Panc1 (cell line): ENCODE measurements at regions not wholly inside any gene's neighbourhood (a gene's known extent, or its start where the extent isn't known, plus 50 kb on each side); places are given as distances from the start of the nearest gene placed in this dataset.

Experiments used
- CTCF ChIP-seq: fragments of 450-650 bp; IDR thresholded peaks from 2 replicates; pipeline ENCODE4 v1.5.1; 2017; ENCODE audit warnings: mild to moderate bottlenecking
- POLR2AphosphoS5 ChIP-seq: IDR thresholded peaks from 2 replicates; pipeline ENCODE4 v1.6.1; 2012; ENCODE audit warnings: mild to moderate bottlenecking, low read depth, low read length, moderate library complexity
- SIN3A ChIP-seq: IDR thresholded peaks from 2 replicates; pipeline ENCODE4 v1.6.1; 2012; ENCODE audit warnings: low read depth, mild to moderate bottlenecking, low read length, moderate library complexity, borderline replicate concordance; ENCODE audit not compliant: insufficient read depth
- TCF7L2 ChIP-seq: IDR thresholded peaks from 2 replicates; pipeline ENCODE4 v1.6.1; 2011; ENCODE audit warnings: mild to moderate bottlenecking, low read depth, low read length, inconsistent platforms
- TF ChIP-seq, protein P1 (sequence below), 2 experiments: IDR thresholded peaks; 2 replicates each; pipeline ENCODE4 v1.6.1; 2011 to 2012; ENCODE audit warnings: low read depth in 2 of 2, control low read depth in 1 of 2, low read length in 1 of 2, mild to moderate bottlenecking in 1 of 2, moderate library complexity in 1 of 2; ENCODE audit not compliant: insufficient read depth in 1 of 2

DNA sequence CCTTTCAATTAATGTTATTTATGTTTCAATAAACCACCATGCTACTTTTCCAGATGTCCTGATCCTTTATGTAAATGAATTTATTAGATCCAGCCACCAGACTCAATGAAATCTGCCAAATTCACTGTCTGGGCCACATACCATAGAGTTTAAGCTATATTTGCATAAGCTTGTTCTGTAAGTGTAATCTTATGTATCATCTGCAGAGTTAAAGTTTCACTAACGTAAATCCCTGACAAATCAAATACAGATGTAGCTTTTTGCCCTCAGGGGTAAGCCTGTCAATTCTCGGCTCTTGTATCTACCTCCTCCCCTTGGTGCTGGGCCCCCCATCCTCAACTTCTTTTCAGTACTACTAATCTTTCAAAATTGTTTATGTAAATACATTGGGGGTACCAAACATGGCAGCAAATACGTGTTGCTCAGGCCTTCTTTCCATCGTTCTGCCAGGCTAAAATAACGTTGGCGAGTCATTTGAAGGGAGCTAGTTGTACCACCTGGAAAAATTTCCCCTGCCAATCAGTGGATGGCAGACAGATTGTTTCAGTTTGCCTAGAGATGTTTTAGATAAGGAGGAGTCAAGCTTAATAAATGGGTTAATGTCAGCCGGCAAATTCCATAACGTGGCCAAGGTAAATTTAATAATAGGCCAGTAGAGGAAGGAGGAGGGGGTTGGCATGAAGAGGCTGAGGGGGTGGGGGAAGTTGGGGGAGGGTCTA, 79.6 kb downstream of the RPS12 start:
- TF ChIP-seq POLR2AphosphoS5 (no peak), CTCF (no peak), TCF7L2 (no peak), SIN3A (no peak)
- TF ChIP-seq, protein P1, sequence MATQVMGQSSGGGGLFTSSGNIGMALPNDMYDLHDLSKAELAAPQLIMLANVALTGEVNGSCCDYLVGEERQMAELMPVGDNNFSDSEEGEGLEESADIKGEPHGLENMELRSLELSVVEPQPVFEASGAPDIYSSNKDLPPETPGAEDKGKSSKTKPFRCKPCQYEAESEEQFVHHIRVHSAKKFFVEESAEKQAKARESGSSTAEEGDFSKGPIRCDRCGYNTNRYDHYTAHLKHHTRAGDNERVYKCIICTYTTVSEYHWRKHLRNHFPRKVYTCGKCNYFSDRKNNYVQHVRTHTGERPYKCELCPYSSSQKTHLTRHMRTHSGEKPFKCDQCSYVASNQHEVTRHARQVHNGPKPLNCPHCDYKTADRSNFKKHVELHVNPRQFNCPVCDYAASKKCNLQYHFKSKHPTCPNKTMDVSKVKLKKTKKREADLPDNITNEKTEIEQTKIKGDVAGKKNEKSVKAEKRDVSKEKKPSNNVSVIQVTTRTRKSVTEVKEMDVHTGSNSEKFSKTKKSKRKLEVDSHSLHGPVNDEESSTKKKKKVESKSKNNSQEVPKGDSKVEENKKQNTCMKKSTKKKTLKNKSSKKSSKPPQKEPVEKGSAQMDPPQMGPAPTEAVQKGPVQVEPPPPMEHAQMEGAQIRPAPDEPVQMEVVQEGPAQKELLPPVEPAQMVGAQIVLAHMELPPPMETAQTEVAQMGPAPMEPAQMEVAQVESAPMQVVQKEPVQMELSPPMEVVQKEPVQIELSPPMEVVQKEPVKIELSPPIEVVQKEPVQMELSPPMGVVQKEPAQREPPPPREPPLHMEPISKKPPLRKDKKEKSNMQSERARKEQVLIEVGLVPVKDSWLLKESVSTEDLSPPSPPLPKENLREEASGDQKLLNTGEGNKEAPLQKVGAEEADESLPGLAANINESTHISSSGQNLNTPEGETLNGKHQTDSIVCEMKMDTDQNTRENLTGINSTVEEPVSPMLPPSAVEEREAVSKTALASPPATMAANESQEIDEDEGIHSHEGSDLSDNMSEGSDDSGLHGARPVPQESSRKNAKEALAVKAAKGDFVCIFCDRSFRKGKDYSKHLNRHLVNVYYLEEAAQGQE (IDR thresholded peaks at IDR 0.05; ENCODE audit: insufficient read depth in 1 of 2, low read depth in 2 of 2, low read length in 1 of 2) = no peak
